ENCODE measurements at regions not wholly inside any gene's neighbourhood (a gene's known extent, or its start where the extent isn't known, plus 50 kb on each side); places are given as distances from the start of the nearest gene placed in this dataset.

DNA sequence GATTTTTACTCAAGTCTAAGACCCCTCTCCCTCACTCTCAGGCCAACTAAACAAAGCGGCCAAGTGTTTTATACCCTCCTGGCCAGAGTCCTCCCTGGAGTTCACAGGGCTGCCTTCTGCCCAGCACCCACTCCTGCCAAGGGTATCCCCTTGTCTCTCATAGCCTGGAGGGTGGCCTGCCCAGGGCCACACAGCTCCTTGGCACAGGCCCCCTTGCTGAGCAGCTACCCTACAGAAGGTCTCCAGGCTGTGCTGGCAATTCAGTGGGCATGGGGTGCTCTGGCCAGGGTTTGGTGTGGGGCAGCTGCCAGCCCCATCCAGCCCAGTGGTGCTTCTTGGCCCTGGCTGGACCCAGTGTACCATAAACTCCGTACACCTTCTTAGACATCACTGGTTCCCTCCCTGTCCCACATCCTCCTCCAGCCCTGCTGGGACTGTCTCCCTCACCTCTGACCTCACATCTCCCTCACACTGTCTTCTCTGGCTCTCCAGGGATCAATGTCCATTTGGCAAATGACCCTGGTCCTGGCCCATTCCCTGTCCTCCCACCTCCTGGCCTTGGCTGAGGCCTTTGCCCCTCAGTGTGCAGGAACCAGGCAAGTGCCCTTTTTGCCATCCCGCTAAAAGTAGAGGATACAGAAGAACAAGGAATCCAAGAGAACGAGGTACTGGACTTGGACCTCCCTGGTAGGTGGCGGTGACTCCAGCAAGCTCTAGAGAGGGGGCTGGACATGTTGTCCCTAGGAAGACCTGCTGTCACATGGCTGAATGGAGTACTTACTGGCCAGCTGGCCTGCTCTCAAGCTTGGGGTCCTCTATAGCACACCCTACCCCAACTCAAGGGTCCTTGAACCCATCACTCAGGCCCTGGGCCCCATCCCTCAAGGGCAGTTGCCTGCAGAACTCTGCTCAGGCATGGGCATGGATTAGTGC is 50.0 kb upstream of the TRPM1 start:
- no peak for DNase-seq

GRCh38 chr15:31153531-31153930 is 52.0 kb upstream of the TRPM1 start:
- DNase-seq, result no peak

GRCh38 chr15:31155151-31155550 is 53.6 kb upstream of the TRPM1 start:
- DNase-seq, result no peak

DNA sequence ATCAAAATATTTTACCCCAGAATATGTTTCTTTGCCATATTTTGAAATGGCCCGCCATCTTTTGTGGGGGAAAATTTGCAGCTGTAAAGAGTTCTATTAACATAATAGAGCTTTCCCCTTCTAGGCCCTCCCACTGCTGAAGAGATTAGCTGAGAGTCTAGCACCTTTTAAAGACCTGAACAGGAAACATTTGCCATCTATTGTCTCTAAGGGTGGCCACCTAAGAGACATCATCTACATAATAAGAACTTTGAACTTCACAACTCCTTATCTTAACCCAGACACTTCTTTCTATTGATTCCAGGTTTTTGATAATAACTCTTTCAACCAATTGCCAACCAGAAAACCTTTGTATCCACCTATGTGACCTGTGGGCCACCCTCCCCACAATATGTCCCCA is 54.7 kb upstream of the TRPM1 start:
- DNase-seq, result no peak

- no peak for DNase-seq
Measured at GRCh38 chr15:31156808-31157207, 55.3 kb upstream of the TRPM1 start.

- no peak for DNase-seq
Measured at GRCh38 chr15:31157644-31158069, 56.1 kb upstream of the TRPM1 start.

- DNase-seq, result no peak
Measured at GRCh38 chr15:31158858-31159569, 57.5 kb upstream of the TRPM1 start.

- no peak for DNase-seq
Measured at GRCh38 chr15:31159837-31160236, 58.3 kb upstream of the TRPM1 start.

DNA sequence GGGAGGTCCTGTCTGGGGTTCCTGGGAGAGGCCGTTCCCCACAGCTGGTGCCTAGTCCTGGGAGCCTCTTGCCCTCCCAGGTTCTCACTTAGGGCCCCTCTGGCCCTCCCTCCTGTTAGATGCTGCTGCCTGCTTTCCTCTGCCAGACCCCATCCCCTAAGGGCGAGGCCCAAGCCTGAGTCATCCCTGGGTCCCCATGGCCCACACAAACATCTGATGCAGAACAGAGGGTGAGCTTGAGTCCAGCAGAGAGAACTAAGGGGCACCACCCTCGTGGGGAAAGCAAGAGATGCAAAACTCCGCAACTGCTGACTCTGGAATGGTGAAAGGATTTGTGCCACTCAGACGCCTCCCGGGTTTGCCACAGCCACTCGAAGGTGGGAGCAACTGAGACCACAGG is 58.8 kb upstream of the TRPM1 start:
- no peak for DNase-seq

GRCh38 chr15:31160740-31161495 is 59.4 kb upstream of the TRPM1 start:
- DNase-seq, result no peak

DNA sequence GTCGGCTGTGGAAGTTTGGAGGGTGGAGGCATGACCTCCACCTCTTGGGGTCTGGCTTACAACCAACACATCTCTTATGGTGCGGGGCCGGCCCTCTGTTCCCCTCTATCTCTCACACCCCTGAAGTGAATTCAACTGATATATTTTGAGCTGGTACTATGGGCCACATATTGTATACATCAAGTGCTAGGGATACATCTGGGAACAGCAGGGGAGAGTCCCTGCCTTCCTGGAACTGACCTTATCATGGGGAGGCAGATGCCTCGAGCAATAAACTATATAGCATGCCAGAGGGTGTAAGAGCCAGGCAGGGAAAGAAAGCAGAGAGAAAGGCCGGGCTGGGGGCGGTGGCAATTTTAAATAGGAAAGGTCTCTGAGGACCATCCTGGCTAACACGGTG is 60.4 kb upstream of the TRPM1 start:
- DNase-seq, result no peak

DNA sequence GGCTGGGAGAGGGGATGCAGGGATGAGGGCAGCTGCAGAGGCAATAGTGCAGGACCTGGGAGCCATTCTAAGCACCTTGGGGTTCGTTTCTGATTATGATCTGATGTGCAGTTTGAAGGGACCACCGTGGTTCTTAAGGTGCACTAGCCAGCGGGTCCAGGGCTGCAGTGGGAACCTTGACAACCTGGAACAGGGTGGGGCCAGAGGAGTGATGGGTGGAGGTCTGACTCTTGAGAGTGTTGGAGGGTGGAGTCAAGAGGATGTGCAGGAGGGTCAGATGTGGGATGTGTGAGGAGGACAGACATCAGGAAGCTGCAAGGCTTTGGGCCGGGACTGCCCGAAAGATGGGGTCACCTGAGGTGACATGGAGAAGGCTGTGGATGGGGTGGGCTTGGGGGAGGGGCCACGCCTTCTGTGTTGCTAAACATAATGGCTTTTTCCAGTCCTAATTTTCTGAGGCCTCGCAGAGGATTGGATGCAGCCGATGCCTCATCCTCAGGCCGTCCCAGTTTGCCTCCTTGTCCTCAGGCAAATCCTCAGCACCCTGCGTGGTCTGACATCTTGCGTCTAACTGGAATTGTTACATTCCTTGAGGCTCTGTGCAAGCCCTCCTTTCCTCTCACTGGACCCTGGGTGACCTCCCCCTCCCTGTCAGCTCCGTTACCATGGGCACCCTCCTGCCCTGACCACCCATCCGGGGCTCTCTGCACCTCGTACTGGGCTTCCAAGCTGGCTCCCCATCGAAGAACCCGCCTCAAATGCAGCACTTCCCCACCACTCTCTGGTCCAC is 61.4 kb upstream of the TRPM1 start:
- no peak for DNase-seq

DNA sequence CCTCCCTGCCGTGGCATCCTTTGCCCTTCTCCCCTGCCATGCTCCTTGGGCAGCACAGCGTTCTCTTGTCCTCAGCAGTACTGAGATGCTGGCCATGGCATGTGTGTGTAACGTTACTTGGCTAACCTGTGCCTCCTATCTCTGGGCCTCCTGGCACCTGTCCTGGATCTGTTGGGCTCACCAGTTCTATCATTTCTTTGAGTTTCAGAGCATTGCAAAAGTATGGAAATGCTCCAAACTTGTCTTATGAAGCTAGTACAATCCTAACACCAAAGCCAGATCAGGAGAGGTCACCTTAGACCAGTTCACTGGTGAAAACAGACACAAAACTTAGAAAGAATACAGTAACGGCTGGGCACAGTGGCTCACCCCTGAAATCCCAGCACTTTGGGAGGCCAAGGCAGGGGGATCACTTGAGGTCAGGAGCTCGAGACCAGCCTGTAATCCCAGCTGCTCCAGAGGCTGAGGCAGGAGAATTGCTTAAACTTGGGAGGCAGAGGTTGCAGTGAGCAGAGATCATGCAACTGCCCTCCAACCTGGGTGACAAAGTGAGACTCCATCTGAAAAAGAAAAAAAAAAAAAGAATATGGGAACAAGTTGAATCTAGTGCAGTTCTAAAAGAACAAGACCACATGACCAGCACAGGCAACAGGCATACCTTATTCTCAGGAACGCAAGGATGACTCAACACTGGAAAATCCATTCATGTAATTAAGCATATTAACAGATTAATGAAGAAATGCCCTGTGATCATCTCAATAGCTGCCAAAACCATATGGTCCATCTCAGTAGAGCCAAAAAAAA is 62.4 kb upstream of the TRPM1 start:
- no peak for DNase-seq

- DNase-seq, result no peak
Measured at GRCh38 chr15:31164573-31164912, 63.0 kb upstream of the TRPM1 start.

DNA sequence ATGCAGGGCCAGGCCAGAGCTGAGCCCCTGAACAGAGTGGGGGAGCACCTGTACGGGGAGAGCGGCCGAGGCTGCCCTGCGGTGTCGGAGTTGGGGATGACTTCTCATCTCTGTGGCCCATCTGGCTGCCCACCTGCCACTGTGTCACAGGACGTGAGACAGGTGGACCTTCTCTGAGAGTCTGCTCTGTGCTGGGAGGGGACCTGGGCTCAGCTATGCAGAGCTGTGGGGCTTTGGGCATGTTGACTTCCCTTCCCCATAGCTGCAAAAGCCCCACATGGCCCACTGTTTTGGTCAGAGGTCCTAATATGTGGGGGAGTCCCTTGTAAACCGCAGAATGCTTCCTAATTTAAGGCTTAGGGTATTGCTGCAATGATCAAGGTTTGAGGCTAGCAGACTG is 68.0 kb upstream of the TRPM1 start:
- no peak for DNase-seq

GRCh38 chr15:31171731-31172130 is 70.2 kb upstream of the TRPM1 start:
- no peak for DNase-seq

DNA sequence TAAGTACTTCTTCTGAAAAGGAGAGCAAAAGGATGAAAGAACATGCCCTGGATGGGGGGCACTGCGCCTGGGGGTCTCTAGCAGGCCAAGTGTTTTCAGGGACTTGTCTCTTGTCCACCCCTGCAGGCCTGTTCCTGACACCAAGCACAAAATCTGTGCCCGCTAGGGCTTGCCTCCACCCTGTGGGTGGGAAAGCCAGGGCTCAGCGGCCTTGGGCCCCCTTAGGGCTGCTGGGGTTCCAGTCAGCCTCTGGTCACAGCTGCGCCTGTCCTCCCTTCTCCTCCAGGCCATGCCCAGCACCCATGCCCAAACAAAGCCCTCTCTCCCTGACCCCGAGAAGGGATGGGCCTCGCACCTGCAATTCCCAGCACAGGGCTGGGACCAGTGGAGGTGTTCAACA is 71.1 kb upstream of the TRPM1 start:
- DNase-seq, result no peak

GRCh38 chr15:31173790-31174450 is 72.4 kb upstream of the TRPM1 start:
- DNase-seq, result no peak

- no peak for DNase-seq
Measured at GRCh38 chr15:31175484-31175883, 74.0 kb upstream of the TRPM1 start.

DNA sequence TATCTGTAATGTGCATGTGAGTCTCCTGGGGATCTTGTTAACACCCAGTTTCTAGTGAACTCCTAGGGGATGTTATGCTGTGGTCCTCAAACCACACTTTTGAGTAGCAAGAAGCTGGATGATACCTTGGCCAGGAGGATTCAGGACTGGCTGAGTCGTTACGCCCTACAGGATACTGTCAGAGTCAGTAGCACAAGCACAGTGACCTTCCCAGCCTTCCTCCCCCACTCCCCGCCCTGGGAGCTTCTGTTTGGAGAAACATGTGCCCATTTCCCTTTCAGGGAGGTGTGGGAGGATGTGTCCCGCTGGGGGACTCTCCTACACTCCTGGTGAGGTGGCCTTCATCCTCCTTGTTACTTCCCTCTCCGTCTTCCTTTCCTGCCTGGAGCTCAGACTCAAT is 76.4 kb upstream of the TRPM1 start:
- DNase-seq, result no peak

DNA sequence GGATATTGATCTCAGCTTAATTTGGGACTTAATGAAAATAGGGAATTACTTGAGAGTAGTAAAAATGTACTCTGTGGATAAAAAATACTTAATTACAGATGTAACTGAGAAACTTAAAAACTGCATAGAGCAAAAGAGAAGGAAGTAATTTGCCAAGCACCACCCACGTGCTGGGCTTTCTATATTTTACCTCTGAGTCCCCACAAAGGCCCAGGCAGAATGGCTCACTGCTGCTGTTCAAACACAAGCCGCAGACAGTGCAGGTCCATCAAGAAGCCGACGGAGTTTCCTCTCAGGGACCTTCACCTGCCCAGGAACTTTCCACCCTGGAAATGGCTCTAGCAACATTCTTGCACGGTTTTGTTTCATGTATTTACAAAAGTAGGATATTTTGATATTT is 77.2 kb upstream of the TRPM1 start:
- DNase-seq, result no peak

Measured in NCI-H1417 treated with DMSO at 0.1 percent for 48 hours (cell line).